Esophagus squamous epithelium (tissue), 5 donors: ENCODE measurements at regions not wholly inside any gene's neighbourhood (a gene's known extent, or its start where the extent isn't known, plus 50 kb on each side); places are given as distances from the start of the nearest gene placed in this dataset.

Experiments used
- DNase-seq: peaks from one replicate; lab custom pipeline; 2025; lab: John Stamatoyannopoulos, UW
- H3K27ac ChIP-seq, 4 donors: fragments of 200-600 bp; sonication (generic); one replicate each; pipeline ENCODE4 v1.5.1; 2016 to 2019; ENCODE audit warnings: mild to moderate bottlenecking in 1 of 4
- H3K27me3 ChIP-seq, 4 donors: fragments of 200-600 bp; sonication (generic); 1 replicate in 3 of 4; 2 replicates in 1 of 4; pipeline versions ENCODE4 v1.5.1 to v1.6.0; 2017 to 2021; ENCODE audit warnings: antibody characterized with exemption in 1 of 4
- H3K36me3 ChIP-seq, 3 donors: fragments of 200-600 bp; sonication (generic); one replicate each; pipeline ENCODE4 v1.5.1; 2016 to 2019
- H3K4me1 ChIP-seq, 3 donors: fragments of 200-600 bp; sonication (generic); one replicate each; pipeline ENCODE4 v1.5.1; 2017 to 2019
- H3K4me3 ChIP-seq, 4 donors: fragments of 200-600 bp; sonication (generic); 1 replicate in 3 of 4; 2 replicates in 1 of 4; pipeline ENCODE4 v1.5.1; 2016 to 2019; ENCODE audit warnings: mild to moderate bottlenecking in 2 of 4, moderate library complexity in 1 of 4
- H3K9me3 ChIP-seq, 3 donors: fragments of 200-600 bp; sonication (generic); one replicate each; pipeline ENCODE4 v1.5.1; 2016 to 2019
- CTCF ChIP-seq, 6 experiments: fragments of 450-650 bp in 4 of 6; fragments of 200-600 bp in 2 of 6; sonication (generic) in 2 of 6; IDR thresholded peaks; one replicate each; pipeline ENCODE4 v1.5.1; 2016 to 2019; ENCODE audit warnings: antibody characterized with exemption in 6 of 6, mild to moderate bottlenecking in 4 of 6, moderate library complexity in 4 of 6
- POLR2A ChIP-seq, 4 donors: fragments of 450-650 bp; IDR thresholded peaks; one replicate each; pipeline ENCODE4 v1.6.1; 2017; ENCODE audit warnings: antibody characterized with exemption in 4 of 4, mild to moderate bottlenecking in 4 of 4, moderate library complexity in 3 of 4
- WGBS, 2 donors: methylation state at CpG; one replicate each; pipeline ENCODE4 v1.1.5; 2018; 5-methylcytosine and 5-hydroxymethylcytosine counted together
- intact Hi-C: fragments of 100-400 bp; cut with DNase I; formaldehyde crosslinking; loops from one replicate; pipeline ENCODE4 v1.15.0; 2022
- donor health status: DM: yes; HTN: yes; CAD: no.

- no peak for TF ChIP-seq POLR2A (IDR thresholded peaks at IDR 0.05)
- TF ChIP-seq CTCF (IDR thresholded peaks at IDR 0.05), result no peak
- Histone ChIP-seq H3K36me3 (no peaks in the 10 kb centered on the region), H3K9me3 (no peaks in the 10 kb centered on the region), H3K27ac (no peak overlapping the region), H3K27me3 (no peaks in the 10 kb centered on the region), H3K4me1 (peaks cover 0 to 5% (median 0%) of the 10 kb centered on the region in 3 donors), H3K4me3 (no peak overlapping the region)
- DNase-seq, result no peak
- intact Hi-C loops, result no loop called here
- WGBS, 2 donors, result 43 to 80% methylated on average over 2 to 6 of the region's 6 CpGs
These were observed 164.2 kb upstream of the EEPD1 start for GRCh38 chr7:35988818-35989217.

GRCh38 chr7:35991511-35992232 lies 161.4 kb upstream of the EEPD1 start:
- TF ChIP-seq CTCF (IDR thresholded peaks at IDR 0.05) (no peak), POLR2A (IDR thresholded peaks at IDR 0.05) (no peak)

GRCh38 chr7:35992436-35992835 lies 160.6 kb upstream of the EEPD1 start:
- H3K4me3 ChIP-seq, result no peak overlapping the region
- no peak for DNase-seq
- H3K27ac ChIP-seq, result no peak overlapping the region
- H3K4me1 ChIP-seq, result peaks cover 0 to 7% (median 0%) of the 10 kb centered on the region in 3 donors
- intact Hi-C loops, result no loop called here
- TF ChIP-seq CTCF (IDR thresholded peaks at IDR 0.05) (no peak), POLR2A (IDR thresholded peaks at IDR 0.05) (no peak)
- WGBS, 2 donors, result 68 to 79% methylated on average over 1 of the region's 1 CpG
- no peaks in the 10 kb centered on the region for H3K36me3 ChIP-seq
- H3K27me3 ChIP-seq, result no peaks in the 10 kb centered on the region
- H3K9me3 ChIP-seq, result no peaks in the 10 kb centered on the region

More at GRCh38 chr7:35991511-35992232, 161.4 kb upstream of the EEPD1 start:
- 84 to 88% methylated on average over 6 of the region's 6 CpGs for WGBS, 2 donors
- Histone ChIP-seq H3K27me3 (no peaks in the 10 kb centered on the region), H3K9me3 (no peaks in the 10 kb centered on the region), H3K36me3 (no peaks in the 10 kb centered on the region), H3K4me3 (no peak overlapping the region), H3K4me1 (peaks cover 0 to 7% (median 0%) of the 10 kb centered on the region in 3 donors), H3K27ac (no peak overlapping the region)
- intact Hi-C loops, result no loop called here
- no peak for DNase-seq

GRCh38 chr7:35993113-35993512 lies 159.9 kb upstream of the EEPD1 start:
- no peaks in the 10 kb centered on the region for H3K36me3 ChIP-seq
- H3K4me3 ChIP-seq, result no peak overlapping the region
- H3K27ac ChIP-seq, result no peak overlapping the region
- TF ChIP-seq POLR2A (IDR thresholded peaks at IDR 0.05) (no peak), CTCF (IDR thresholded peaks at IDR 0.05) (no peak)
- H3K27me3 ChIP-seq, result no peaks in the 10 kb centered on the region
- intact Hi-C loops, result no loop called here
- H3K9me3 ChIP-seq, result no peaks in the 10 kb centered on the region
- 72 to 95% methylated on average over 2 of the region's 2 CpGs for WGBS, 2 donors
- peaks cover 0 to 7% (median 0%) of the 10 kb centered on the region in 3 donors for H3K4me1 ChIP-seq
- DNase-seq, result no peak

GRCh38 chr7:35993676-35994606 lies 159.1 kb upstream of the EEPD1 start:
- 72 to 75% methylated on average over 8 of the region's 8 CpGs for WGBS, 2 donors
- no peak overlapping the region for H3K4me3 ChIP-seq
- H3K27ac ChIP-seq, result no peak overlapping the region
- peaks cover 0 to 7% (median 0%) of the 10 kb centered on the region in 3 donors for H3K4me1 ChIP-seq
- TF ChIP-seq POLR2A (IDR thresholded peaks at IDR 0.05) (no peak), CTCF (IDR thresholded peaks at IDR 0.05) (no peak)
- no peaks in the 10 kb centered on the region for H3K27me3 ChIP-seq
- DNase-seq, result no peak
- intact Hi-C loops, result no loop called here
- no peaks in the 10 kb centered on the region for H3K36me3 ChIP-seq
- H3K9me3 ChIP-seq, result no peaks in the 10 kb centered on the region
